OCI-LY1 (cell line): ENCODE measurements at regions not wholly inside any gene's neighbourhood (a gene's known extent, or its start where the extent isn't known, plus 50 kb on each side); places are given as distances from the start of the nearest gene placed in this dataset.

Experiments used
- H2AFZ ChIP-seq: fragments of 200-600 bp; sonication (generic), shearing (Covaris generic); 2 replicates; pipeline ENCODE4 v1.6.0; 2014; ENCODE audit warnings: antibody characterized with exemption, mild to moderate bottlenecking, low read length
- H3F3A ChIP-seq: fragments of 200-600 bp; sonication (generic), shearing (Covaris generic); 2 replicates; pipeline ENCODE4 v1.6.0; 2014; ENCODE audit warnings: mild to moderate bottlenecking, antibody characterized with exemption, low read length, moderate library complexity; ENCODE audit not compliant: insufficient read depth
- H3K27ac ChIP-seq: fragments of 200-600 bp; sonication (generic); 2 replicates; pipeline ENCODE4 v1.5.1; 2014; ENCODE audit warnings: low read length, mixed run types, mild to moderate bottlenecking, low read depth; ENCODE audit not compliant: poor library complexity, severe bottlenecking
- H3K27me3 ChIP-seq: fragments of 200-600 bp; sonication (generic); 2 replicates; pipeline ENCODE4 v1.6.0; 2014; ENCODE audit warnings: antibody characterized with exemption, mild to moderate bottlenecking, low read length, moderate library complexity; ENCODE audit not compliant: insufficient read depth
- H3K36me3 ChIP-seq: fragments of 200-600 bp; sonication (generic); 2 replicates; pipeline ENCODE4 v1.6.1; 2014; ENCODE audit warnings: mild to moderate bottlenecking, antibody characterized with exemption, low read length, moderate library complexity, mixed read lengths; ENCODE audit not compliant: insufficient read depth
- H3K4me1 ChIP-seq: fragments of 200-600 bp; sonication (generic); 2 replicates; pipeline ENCODE4 v1.5.1; 2014; ENCODE audit warnings: mild to moderate bottlenecking, low read length, moderate library complexity; ENCODE audit not compliant: insufficient read depth, severe bottlenecking
- H3K4me2 ChIP-seq: fragments of 200-600 bp; sonication (generic), shearing (Covaris generic); 2 replicates; pipeline ENCODE4 v1.6.1; 2014; ENCODE audit warnings: low read length
- H3K4me3 ChIP-seq: fragments of 200-600 bp; sonication (generic); 2 replicates; pipeline ENCODE4 v1.5.1; 2014; ENCODE audit warnings: low read length, low read depth, mild to moderate bottlenecking, mixed read lengths; ENCODE audit not compliant: poor library complexity, severe bottlenecking
- H3K79me2 ChIP-seq: fragments of 200-600 bp; shearing (Covaris generic); 2 replicates; pipeline ENCODE4 v1.6.1; 2016; ENCODE audit warnings: mixed run types, low read length, mixed read lengths; ENCODE audit not compliant: insufficient read depth
- H3K9ac ChIP-seq: fragments of 200-600 bp; sonication (generic), shearing (Covaris generic); 2 replicates; pipeline ENCODE4 v1.6.1; 2014; ENCODE audit warnings: mild to moderate bottlenecking, low read length, mixed read lengths
- H3K9me2 ChIP-seq: fragments of 200-600 bp; sonication (generic), shearing (Covaris generic); 2 replicates; pipeline ENCODE4 v1.6.1; 2014; ENCODE audit warnings: low read depth, mild to moderate bottlenecking, low read length, mixed read lengths
- H3K9me3 ChIP-seq: fragments of 200-600 bp; shearing (Covaris generic); 2 replicates; pipeline ENCODE4 v1.6.1; 2014; ENCODE audit warnings: low read length, mixed read lengths
- H4K20me1 ChIP-seq: fragments of 200-600 bp; sonication (generic), shearing (Covaris generic); 2 replicates; pipeline ENCODE4 v1.6.0; 2016; ENCODE audit warnings: mild to moderate bottlenecking, low read length; ENCODE audit not compliant: insufficient read depth
- EZH2 ChIP-seq: fragments of 200-600 bp; sonication (generic), shearing (Covaris generic); IDR thresholded peaks from 2 replicates; pipeline ENCODE4 v1.8.0; 2017; ENCODE audit warnings: borderline replicate concordance, mixed run types, mild to moderate bottlenecking, antibody characterized with exemption, low read length, moderate library complexity, mixed read lengths
- TF ChIP-seq, protein P1 (sequence below): fragments of 200-600 bp; sonication (generic), shearing (Covaris generic); IDR thresholded peaks from 2 replicates; pipeline ENCODE4 v1.5.1; 2017; ENCODE audit warnings: mild to moderate bottlenecking, antibody characterized with exemption, low read length, moderate library complexity, mixed read lengths

DNA sequence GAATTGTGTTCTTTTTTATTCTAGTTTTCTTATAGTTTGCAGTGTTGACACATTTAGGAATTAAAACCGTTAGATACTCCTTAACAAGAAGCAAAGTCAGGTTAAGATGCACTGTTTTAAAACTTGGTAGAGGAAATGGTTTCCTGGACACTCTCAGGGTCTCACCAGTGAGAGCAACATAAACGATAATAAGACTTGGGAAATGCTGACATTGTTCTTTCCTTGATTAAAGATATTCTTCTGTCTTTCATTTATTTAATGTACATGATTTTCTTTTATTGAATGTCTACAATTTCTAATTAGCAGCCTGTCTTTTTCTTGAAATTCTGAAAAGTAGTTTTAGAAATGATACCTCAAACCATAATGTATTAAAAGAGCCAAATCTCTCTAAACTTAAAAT lies 707.9 kb upstream of the CHD1 start:
- no peak overlapping the region for H2AFZ ChIP-seq
- H3K27me3 ChIP-seq, result no peaks in the 10 kb centered on the region
- no peaks in the 10 kb centered on the region for H4K20me1 ChIP-seq
- no peak overlapping the region for H3K27ac ChIP-seq
- no peaks in the 10 kb centered on the region for H3K9me3 ChIP-seq
- H3K4me3 ChIP-seq, result no peak overlapping the region
- H3K4me2 ChIP-seq, result no peak overlapping the region
- no peak for TF ChIP-seq EZH2
- TF ChIP-seq, protein P1, sequence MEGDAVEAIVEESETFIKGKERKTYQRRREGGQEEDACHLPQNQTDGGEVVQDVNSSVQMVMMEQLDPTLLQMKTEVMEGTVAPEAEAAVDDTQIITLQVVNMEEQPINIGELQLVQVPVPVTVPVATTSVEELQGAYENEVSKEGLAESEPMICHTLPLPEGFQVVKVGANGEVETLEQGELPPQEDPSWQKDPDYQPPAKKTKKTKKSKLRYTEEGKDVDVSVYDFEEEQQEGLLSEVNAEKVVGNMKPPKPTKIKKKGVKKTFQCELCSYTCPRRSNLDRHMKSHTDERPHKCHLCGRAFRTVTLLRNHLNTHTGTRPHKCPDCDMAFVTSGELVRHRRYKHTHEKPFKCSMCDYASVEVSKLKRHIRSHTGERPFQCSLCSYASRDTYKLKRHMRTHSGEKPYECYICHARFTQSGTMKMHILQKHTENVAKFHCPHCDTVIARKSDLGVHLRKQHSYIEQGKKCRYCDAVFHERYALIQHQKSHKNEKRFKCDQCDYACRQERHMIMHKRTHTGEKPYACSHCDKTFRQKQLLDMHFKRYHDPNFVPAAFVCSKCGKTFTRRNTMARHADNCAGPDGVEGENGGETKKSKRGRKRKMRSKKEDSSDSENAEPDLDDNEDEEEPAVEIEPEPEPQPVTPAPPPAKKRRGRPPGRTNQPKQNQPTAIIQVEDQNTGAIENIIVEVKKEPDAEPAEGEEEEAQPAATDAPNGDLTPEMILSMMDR, result no peak
- H3K9me2 ChIP-seq, result no peaks in the 10 kb centered on the region
- no peaks in the 10 kb centered on the region for H3K4me1 ChIP-seq
- H3K9ac ChIP-seq, result no peak overlapping the region
- H3K36me3 ChIP-seq, result no peaks in the 10 kb centered on the region
- no peaks in the 10 kb centered on the region for H3K79me2 ChIP-seq
- no peaks in the 10 kb centered on the region for H3F3A ChIP-seq

DNA sequence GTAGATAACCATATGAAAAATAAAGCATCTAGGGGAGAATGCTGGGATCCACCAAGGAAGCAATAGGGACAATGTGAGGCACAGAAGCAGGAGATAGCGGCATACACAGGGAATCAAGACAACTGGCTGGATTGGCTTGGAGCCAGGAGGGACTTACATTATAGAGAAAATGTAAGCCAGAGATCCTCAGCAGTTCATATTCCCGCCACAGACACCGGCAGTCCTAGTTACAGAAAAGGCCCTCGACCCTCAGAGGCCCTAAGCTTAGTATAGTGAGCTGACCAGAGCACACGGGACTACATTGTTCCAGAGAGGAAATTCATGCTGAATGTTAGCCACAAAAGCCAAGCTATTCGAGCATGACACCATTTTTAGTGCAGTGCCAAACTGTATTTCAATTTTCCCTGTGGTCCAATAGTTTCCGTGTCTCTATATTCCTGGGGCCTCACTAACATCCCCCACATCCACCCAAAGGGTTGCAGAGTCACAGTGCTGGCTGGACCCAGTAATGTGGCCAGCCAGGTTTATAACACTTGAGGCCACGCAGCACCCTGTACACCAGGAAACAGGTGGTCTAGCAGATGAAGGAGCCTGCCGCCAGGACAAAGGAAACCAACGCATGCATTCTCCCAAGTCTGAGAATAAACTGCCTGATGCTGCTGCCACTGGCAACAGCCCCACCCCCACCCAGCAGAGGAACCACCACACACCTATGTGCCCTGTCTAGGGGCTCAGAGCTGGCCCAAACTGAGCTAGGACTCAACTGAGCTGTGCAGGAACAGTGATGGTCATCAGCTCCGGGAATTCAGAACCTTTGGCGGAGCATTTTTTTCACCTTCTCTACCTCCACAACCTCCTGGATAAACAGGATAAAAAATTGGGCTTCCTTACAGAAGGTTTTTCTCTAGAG lies 693.2 kb upstream of the CHD1 start:
- no peaks in the 10 kb centered on the region for H3K9me2 ChIP-seq
- H3K9me3 ChIP-seq, result no peaks in the 10 kb centered on the region
- H3K27me3 ChIP-seq, result no peaks in the 10 kb centered on the region
- no peaks in the 10 kb centered on the region for H3K4me1 ChIP-seq
- no peak overlapping the region for H3K9ac ChIP-seq
- no peak overlapping the region for H3K4me3 ChIP-seq
- no peaks in the 10 kb centered on the region for H3K79me2 ChIP-seq
- H2AFZ ChIP-seq, result no peak overlapping the region
- no peak overlapping the region for H3K27ac ChIP-seq
- no peak overlapping the region for H3K4me2 ChIP-seq
- no peaks in the 10 kb centered on the region for H4K20me1 ChIP-seq
- TF ChIP-seq, protein P1, result no peak
- TF ChIP-seq EZH2, result no peak
- H3K36me3 ChIP-seq, result no peaks in the 10 kb centered on the region
- H3F3A ChIP-seq, result no peaks in the 10 kb centered on the region

DNA sequence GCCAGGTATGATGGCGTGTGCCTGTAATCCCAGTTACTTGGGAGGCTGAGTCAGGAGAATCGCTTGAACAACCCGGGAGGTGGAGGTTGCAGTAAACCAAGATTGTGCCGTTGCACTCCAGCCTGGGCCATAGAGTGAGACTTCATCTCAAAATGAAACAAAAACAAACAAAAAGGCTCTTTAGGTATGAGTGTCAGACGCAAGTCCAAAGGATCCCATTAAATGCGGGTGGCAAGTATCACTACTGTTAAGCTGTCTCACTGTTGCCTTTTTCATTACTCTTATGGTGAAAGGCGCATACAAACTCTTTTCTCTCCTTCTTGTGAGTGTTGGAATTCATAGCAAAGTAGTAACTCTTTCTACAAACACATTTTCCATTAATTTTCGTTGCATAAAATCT lies 688.5 kb upstream of the CHD1 start:
- no peaks in the 10 kb centered on the region for H3K9me3 ChIP-seq
- H3K4me3 ChIP-seq, result no peak overlapping the region
- no peak overlapping the region for H3K9ac ChIP-seq
- H3K9me2 ChIP-seq, result no peaks in the 10 kb centered on the region
- no peaks in the 10 kb centered on the region for H3K79me2 ChIP-seq
- H3K4me1 ChIP-seq, result no peaks in the 10 kb centered on the region
- H3K27ac ChIP-seq, result no peak overlapping the region
- H4K20me1 ChIP-seq, result no peaks in the 10 kb centered on the region
- H2AFZ ChIP-seq, result no peak overlapping the region
- H3K36me3 ChIP-seq, result no peaks in the 10 kb centered on the region
- H3F3A ChIP-seq, result no peaks in the 10 kb centered on the region
- no peak for TF ChIP-seq EZH2
- TF ChIP-seq, protein P1, result no peak
- H3K27me3 ChIP-seq, result no peaks in the 10 kb centered on the region
- no peak overlapping the region for H3K4me2 ChIP-seq
